Heart left ventricle (tissue), 13 donors: ENCODE measurements at regions not wholly inside any gene's neighbourhood (a gene's known extent, or its start where the extent isn't known, plus 50 kb on each side); places are given as distances from the start of the nearest gene placed in this dataset.

Experiments used
- CTCF ChIP-seq, 12 donors: fragments of 200-600 bp; sonication (generic) in 4 of 12; IDR thresholded peaks; one replicate each; pipeline versions ENCODE4 v1.5.0 to v1.8.0; 2018 to 2022; ENCODE audit warnings: antibody characterized with exemption in 12 of 12, mild to moderate bottlenecking in 5 of 12
- POLR2A ChIP-seq, 2 donors: fragments of 450-650 bp; IDR thresholded peaks; one replicate each; pipeline ENCODE4 v1.6.1; 2017; ENCODE audit warnings: antibody characterized with exemption in 2 of 2, mild to moderate bottlenecking in 2 of 2, moderate library complexity in 2 of 2
- donor health status: ischemic (EF 13 %, LVEDD 7.1; RV severe dilation, severe dysfunction).
- donor health status: DM: no; HTN: yes; CAD: no.
- donor health status: DM: no; HTN: no; CAD: no.
- donor health status: ischemic (EF 25% LVEDD 6.9; RV normal size, moderate dysfunction).
- donor health status: ischemic (EF 25% LVEDD 5.7; RV mildly dilated, moderate dysfunction).
- donor health status: ischemic (EF 35%, LVEDD 5.7; RV mildly dilated, moderate dysfunction).
- donor health status: nonischemic (EF 11% LVEDD 7.7; RV severe dilation, severe dysfunction).
- donor health status: DM: yes; HTN: yes; CAD: no.
- donor health status: PGD.
- donor health status: ischemic (EF 29% LVEDD 5.4; RV normal size, mild dysfunction).
- donor health status: nonischemic (EF 23%, LVEDD 6.1; RV moderate dilation, normal function).

- TF ChIP-seq CTCF (IDR thresholded peaks at IDR 0.05), result no peak
- TF ChIP-seq POLR2A (IDR thresholded peaks at IDR 0.05), result no peak
These were observed 57.1 kb upstream of the RAB12 start for GRCh38 chr18:8552151-8552550.
